ENCODE measurements at regions not wholly inside any gene's neighbourhood (a gene's known extent, or its start where the extent isn't known, plus 50 kb on each side); places are given as distances from the start of the nearest gene placed in this dataset.

DNA sequence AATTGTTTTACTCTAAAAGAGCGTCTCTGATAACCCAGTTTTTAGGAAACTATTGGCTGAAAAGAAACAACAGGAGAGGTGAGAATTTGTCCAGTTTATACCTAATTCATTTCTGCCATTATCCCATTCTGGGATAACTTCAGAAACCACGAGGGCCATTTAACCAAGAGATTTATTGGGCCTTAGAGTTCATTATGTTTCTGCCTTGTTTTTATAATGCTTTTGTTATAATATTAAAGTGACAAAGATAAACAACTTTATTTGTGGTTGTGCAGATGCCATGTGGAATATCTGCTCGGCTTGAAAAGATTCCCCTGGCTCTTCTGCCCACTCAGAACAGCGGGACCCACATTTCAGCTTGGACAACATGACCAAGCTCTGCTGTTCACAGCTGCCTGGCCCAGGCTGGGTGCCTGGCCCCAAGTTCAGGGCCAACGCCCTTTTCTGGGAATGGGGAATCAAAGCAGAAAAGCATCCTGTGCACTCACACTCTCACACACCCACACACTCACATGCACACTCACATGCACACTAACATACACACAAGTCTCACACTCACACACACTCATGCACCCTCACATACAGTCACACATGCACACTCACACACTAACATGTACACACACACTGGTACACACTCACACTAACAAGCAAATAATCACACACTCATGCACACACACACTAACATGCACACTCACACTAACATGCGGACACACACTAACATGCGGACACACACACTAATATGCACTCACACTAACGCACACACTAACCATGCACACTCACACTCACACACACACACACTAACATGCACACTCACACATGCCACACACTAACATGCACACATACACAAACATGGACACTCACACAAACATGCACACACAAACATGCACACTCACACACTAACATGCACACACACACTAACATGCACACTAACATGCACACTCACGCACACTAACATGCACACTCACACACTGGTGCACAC, 86.7 kb upstream of the NEDD9 start:
- POLR2A ChIA-PET, result interaction anchor here (0.6 to 0.7 kb wide), 2 partner anchors 38 to 483 kb away, joined by 3 read pairs; no protein-coding TSS in a partner anchor
- ATAC-seq (no peak), DNase-seq (no peak)
- Mint-ChIP-seq H3K36me3 (ENCODE audit: low read depth) (peaks cover 43% of the 10 kb centered on the region), H3K9me3 (no peaks in the 10 kb centered on the region), H3K27me3 (no peaks in the 10 kb centered on the region), H3K4me3 (no peak overlapping the region), H3K27ac (peak overlapping the region; percentile 91), H3K4me1 (ENCODE audit: low read depth) (peaks cover 62% of the 10 kb centered on the region)
- CTCF ChIA-PET, result interaction anchor here (1.1 to 1.9 kb wide), 4 partner anchors 9 to 177 kb away, joined by 3 to 5 read pairs (median 3); no protein-coding TSS in a partner anchor
- TF ChIP-seq, protein P1, sequence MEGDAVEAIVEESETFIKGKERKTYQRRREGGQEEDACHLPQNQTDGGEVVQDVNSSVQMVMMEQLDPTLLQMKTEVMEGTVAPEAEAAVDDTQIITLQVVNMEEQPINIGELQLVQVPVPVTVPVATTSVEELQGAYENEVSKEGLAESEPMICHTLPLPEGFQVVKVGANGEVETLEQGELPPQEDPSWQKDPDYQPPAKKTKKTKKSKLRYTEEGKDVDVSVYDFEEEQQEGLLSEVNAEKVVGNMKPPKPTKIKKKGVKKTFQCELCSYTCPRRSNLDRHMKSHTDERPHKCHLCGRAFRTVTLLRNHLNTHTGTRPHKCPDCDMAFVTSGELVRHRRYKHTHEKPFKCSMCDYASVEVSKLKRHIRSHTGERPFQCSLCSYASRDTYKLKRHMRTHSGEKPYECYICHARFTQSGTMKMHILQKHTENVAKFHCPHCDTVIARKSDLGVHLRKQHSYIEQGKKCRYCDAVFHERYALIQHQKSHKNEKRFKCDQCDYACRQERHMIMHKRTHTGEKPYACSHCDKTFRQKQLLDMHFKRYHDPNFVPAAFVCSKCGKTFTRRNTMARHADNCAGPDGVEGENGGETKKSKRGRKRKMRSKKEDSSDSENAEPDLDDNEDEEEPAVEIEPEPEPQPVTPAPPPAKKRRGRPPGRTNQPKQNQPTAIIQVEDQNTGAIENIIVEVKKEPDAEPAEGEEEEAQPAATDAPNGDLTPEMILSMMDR (IDR thresholded peaks at IDR 0.05), result no peak
- intact Hi-C loops (cut with micrococcal nuclease), result loop anchor here (1.0 kb wide), 1 partner anchor 87 kb away; the partner anchor contains the start of gene NEDD9

DNA sequence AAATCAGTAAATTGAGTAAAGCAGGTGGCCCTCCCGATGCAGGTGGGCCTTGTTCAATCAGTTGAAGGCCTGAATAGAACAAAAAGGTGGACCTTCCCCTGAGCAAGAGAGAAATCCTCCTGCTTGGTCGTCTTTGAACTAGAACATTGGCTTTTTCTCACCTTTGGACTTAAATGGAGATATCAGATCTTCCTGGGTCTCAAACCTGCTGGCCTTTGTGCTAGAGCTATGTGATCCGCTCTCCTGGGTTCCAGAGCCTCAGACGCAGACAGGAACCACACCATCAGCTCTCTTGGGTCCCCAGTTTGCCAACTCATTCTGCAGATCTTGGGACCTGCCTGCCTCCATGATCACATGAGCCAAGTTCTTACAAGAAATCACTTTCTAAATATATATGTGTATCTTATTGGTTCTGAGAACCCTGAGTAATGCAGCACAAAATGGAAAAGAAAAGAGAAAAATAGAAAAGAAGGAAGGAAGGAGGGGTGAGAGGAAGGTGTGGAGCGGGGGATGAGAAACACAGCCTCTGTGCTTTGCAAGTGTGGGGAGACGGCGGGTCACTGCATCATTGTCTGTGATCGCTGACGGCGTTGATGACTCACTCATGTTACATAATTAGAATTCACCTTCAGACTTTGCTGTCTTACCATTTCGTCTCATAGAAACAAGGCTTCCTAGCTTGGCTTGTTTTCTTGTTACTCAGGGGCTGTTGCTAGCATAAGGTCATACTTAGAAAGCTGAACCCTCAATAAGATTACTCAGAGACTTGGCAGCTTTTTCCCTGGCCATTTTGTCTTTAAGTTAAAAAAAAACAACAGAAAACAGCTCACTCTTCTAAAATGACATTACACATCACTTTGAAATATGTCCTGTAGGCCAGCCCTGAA, 85.7 kb upstream of the NEDD9 start:
- no peaks in the 10 kb centered on the region for H3K27me3 Mint-ChIP-seq
- TF ChIP-seq, protein P1 (IDR thresholded peaks at IDR 0.05), result no peak
- ATAC-seq (peak; percentile 93), DNase-seq (peak; percentile 92)
- intact Hi-C loops (cut with micrococcal nuclease), result loop anchor here (1.0 kb wide), 1 partner anchor 86 kb away; the partner anchor contains the start of gene NEDD9
- H3K36me3 Mint-ChIP-seq (ENCODE audit: low read depth), result peaks cover 47% of the 10 kb centered on the region
- H3K9me3 Mint-ChIP-seq, result no peaks in the 10 kb centered on the region
- peak overlapping the region; percentile 91 for H3K27ac Mint-ChIP-seq
- ChIA-PET POLR2A (interaction anchor here (0.6 to 1.1 kb wide), 4 partner anchors 19 to 482 kb away, joined by 3 to 4 read pairs (median 3); no protein-coding TSS in a partner anchor), CTCF (interaction anchor here (1.1 to 1.9 kb wide), 4 partner anchors 8 to 178 kb away, joined by 3 to 5 read pairs (median 3); no protein-coding TSS in a partner anchor)
- no peak overlapping the region for H3K4me3 Mint-ChIP-seq
- peaks cover 52% of the 10 kb centered on the region for H3K4me1 Mint-ChIP-seq (ENCODE audit: low read depth)

DNA sequence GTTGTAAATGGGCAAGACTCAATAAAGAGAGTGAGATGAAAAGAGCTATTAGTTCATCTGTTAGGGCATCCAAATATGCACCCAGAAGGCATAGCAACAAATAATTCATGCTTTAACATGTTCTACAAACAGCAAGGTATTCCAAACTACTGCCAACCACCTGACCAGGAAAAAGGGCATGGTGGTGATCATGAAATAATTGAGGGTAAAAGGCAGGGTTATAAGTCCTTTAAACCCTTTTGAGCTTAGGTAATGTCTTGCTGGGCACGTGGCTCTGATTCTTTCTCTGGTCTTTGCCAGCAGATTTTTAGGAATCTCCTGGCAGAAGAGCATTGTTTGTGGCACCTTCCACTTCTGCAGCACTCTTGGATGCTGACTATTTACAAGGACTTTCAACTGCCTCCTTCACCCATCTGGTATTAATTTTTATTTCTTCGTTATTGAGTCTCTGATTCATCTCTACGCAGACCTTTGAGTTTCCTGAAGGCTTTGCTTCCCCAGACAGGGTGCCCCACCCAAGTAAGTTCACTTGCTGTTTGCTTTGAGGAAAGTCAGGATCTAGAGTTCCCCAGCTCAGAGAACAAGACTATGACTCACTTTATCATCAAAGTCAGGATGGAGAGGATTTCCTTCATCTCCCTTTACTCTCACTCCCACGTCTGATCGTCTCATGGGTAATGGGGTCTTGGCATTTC, 83.4 kb upstream of the NEDD9 start:
- POLR2A ChIA-PET, result interaction anchor here (0.6 to 1.4 kb wide), 4 partner anchors 39 to 111 kb away, joined by 3 to 4 read pairs (median 3); no protein-coding TSS in a partner anchor
- H3K36me3 Mint-ChIP-seq (ENCODE audit: low read depth), result peaks cover 57% of the 10 kb centered on the region
- no peak overlapping the region for H3K4me3 Mint-ChIP-seq
- no peaks in the 10 kb centered on the region for H3K9me3 Mint-ChIP-seq
- no peak for DNase-seq
- intact Hi-C loops (cut with micrococcal nuclease), result no loop called here
- no peaks in the 10 kb centered on the region for H3K27me3 Mint-ChIP-seq
- peaks cover 55% of the 10 kb centered on the region for H3K4me1 Mint-ChIP-seq (ENCODE audit: low read depth)
- TF ChIP-seq, protein P1 (IDR thresholded peaks at IDR 0.05), result no peak
- H3K27ac Mint-ChIP-seq, result no peak overlapping the region
- CTCF ChIA-PET, result interaction anchor here (0.8 to 1.9 kb wide), 5 partner anchors 8 to 181 kb away, joined by 3 to 11 read pairs (median 3); no protein-coding TSS in a partner anchor
- ATAC-seq, result no peak

DNA sequence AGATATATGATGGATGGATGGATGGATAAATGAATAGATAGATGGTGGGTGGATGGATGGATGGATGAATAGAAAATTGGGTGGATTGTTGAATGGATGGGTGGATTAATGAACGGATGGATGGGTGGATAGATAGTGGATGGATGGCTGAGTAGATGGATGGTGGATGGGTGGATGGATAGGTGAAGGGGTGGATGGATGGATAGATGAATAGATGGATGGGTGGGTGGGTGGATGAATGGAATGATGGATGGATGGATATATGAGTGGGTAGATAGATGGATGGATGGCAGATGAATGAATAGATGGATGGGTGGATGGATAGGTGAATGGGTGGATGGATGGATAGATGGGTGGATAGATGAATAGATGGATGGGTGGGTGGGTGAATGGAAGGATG, 80.7 kb upstream of the NEDD9 start:
- no peak overlapping the region for H3K27ac Mint-ChIP-seq
- peaks cover 44% of the 10 kb centered on the region for H3K36me3 Mint-ChIP-seq (ENCODE audit: low read depth)
- no peaks in the 10 kb centered on the region for H3K9me3 Mint-ChIP-seq
- H3K27me3 Mint-ChIP-seq, result no peaks in the 10 kb centered on the region
- ChIA-PET CTCF (no interaction called here), POLR2A (no interaction called here)
- peaks cover 35% of the 10 kb centered on the region for H3K4me1 Mint-ChIP-seq (ENCODE audit: low read depth)
- ATAC-seq (no peak), DNase-seq (no peak)
- intact Hi-C loops (cut with micrococcal nuclease), result no loop called here
- TF ChIP-seq, protein P1 (IDR thresholded peaks at IDR 0.05), result no peak
- no peak overlapping the region for H3K4me3 Mint-ChIP-seq

Data from activated CD8-positive, alpha-beta T cell treated with anti-CD3 and anti-CD28 coated beads for 36 hours (primary cell).